IMR-90 (cell line): ENCODE measurements at regions not wholly inside any gene's neighbourhood (a gene's known extent, or its start where the extent isn't known, plus 50 kb on each side); places are given as distances from the start of the nearest gene placed in this dataset.

Experiments used
- ATAC-seq: fragments of 200-7000 bp; cut with Tn5 transposase; 2 replicates; pipeline ENCODE4 v1.9.1; 2020; ENCODE audit warnings: low read depth, mild to moderate bottlenecking, moderate library complexity
- BruUV-seq: library from RNA; stranded (reverse); fragments of 400-500 nt; replicated peaks from 2 replicates; lab custom pipeline; 2021; lab: Mats Ljungman, UMichigan
- CTCF ChIA-PET: fragments of 300-600 bp; formaldehyde crosslinking; extraction: SDS; loops from one replicate; lab custom pipeline; 2021; ENCODE audit warnings: antibody characterized with exemption; lab: Yijun Ruan, JAX
- POLR2A ChIA-PET: fragments of 300-600 bp; sonication (Branson Sonifier 250); formaldehyde crosslinking; loops from one replicate; lab custom pipeline; 2022; ENCODE audit warnings: antibody characterized with exemption; ENCODE audit not compliant: unreplicated experiment; lab: Charles Lee
- DNase-seq: peaks from one replicate; pipeline ENCODE4 v3.0.0; 2013
- H2AFZ ChIP-seq: replicated peaks from 2 replicates; pipeline ENCODE3; 2013; ENCODE audit warnings: low read length, mild to moderate bottlenecking; ENCODE audit not compliant: poor library complexity
- H2AK5ac ChIP-seq: 2 replicates; pipeline ENCODE4 v1.6.1; 2013; ENCODE audit warnings: low read depth, low read length, inconsistent platforms
- H2AK9ac ChIP-seq: replicated peaks from 2 replicates; pipeline ENCODE3; 2013; ENCODE audit warnings: mild to moderate bottlenecking, low read depth, low read length, moderate library complexity; ENCODE audit not compliant: poor library complexity
- H2BK120ac ChIP-seq: 2 replicates; pipeline ENCODE4 v1.6.1; 2013; ENCODE audit warnings: low read depth, low read length, inconsistent platforms
- H2BK15ac ChIP-seq: 3 replicates; pipeline ENCODE4 v1.6.1; 2013; ENCODE audit warnings: low read depth, low read length, inconsistent platforms
- H2BK20ac ChIP-seq: 2 replicates; pipeline ENCODE4 v1.6.1; 2013; ENCODE audit warnings: low read depth, mild to moderate bottlenecking, inconsistent platforms, low read length, moderate library complexity
- H2BK5ac ChIP-seq: 2 replicates; pipeline ENCODE4 v1.6.1; 2013; ENCODE audit warnings: mild to moderate bottlenecking, low read depth, low read length, inconsistent platforms; ENCODE audit not compliant: poor library complexity, severe bottlenecking
- H3K14ac ChIP-seq: replicated peaks from 2 replicates; pipeline ENCODE4 v1.6.1; 2013; ENCODE audit warnings: low read depth, low read length, inconsistent platforms
- H3K18ac ChIP-seq: 2 replicates; pipeline ENCODE4 v1.6.1; 2013; ENCODE audit warnings: low read depth, low read length, control low read depth
- H3K23ac ChIP-seq: 2 replicates; pipeline ENCODE4 v1.6.1; 2013; ENCODE audit warnings: low read depth, low read length, inconsistent platforms
- H3K27ac ChIP-seq: 2 replicates; pipeline ENCODE4 v1.5.1; 2013; ENCODE audit warnings: mild to moderate bottlenecking, control low read depth, low read length; ENCODE audit not compliant: insufficient read depth
- H3K27me3 ChIP-seq: 2 replicates; pipeline ENCODE4 v1.6.1; 2013; ENCODE audit warnings: low read length; ENCODE audit not compliant: control insufficient read depth, insufficient read depth
- H3K36me3 ChIP-seq: 2 replicates; pipeline ENCODE4 v1.6.1; 2013; ENCODE audit warnings: low read length, mixed read lengths; ENCODE audit not compliant: control insufficient read depth, insufficient read depth
- H3K4ac ChIP-seq: 2 replicates; pipeline ENCODE4 v1.6.1; 2013; ENCODE audit warnings: low read depth, low read length, inconsistent platforms
- H3K4me1 ChIP-seq: 2 replicates; pipeline ENCODE4 v1.6.1; 2013; ENCODE audit warnings: low read length, mixed read lengths; ENCODE audit not compliant: control insufficient read depth, insufficient read depth
- H3K4me2 ChIP-seq: 2 replicates; pipeline ENCODE4 v1.6.1; 2013; ENCODE audit warnings: low read depth, mild to moderate bottlenecking, control low read depth, low read length, moderate library complexity
- H3K4me3 ChIP-seq: 2 replicates; pipeline ENCODE4 v1.5.1; 2013; ENCODE audit warnings: low read depth, mild to moderate bottlenecking, control low read depth, low read length, moderate library complexity; ENCODE audit not compliant: insufficient read depth
- H3K56ac ChIP-seq: 2 replicates; pipeline ENCODE4 v1.6.1; 2013; ENCODE audit warnings: low read length, inconsistent platforms; ENCODE audit not compliant: insufficient read depth; ENCODE audit errors: extremely low read depth
- H3K79me1 ChIP-seq, 2 experiments: 2 replicates each; pipeline ENCODE4 v1.6.1; 2013; ENCODE audit warnings: low read length in 2 of 2, inconsistent platforms in 1 of 2, low read depth in 1 of 2
- H3K9ac ChIP-seq: 2 replicates; pipeline ENCODE4 v1.6.1; 2013; ENCODE audit warnings: low read depth, low read length, control low read depth
- H3K9me1 ChIP-seq: 2 replicates; pipeline ENCODE4 v1.6.1; 2013; ENCODE audit warnings: low read length, inconsistent platforms; ENCODE audit not compliant: insufficient read depth
- H3K9me3 ChIP-seq: 2 replicates; pipeline ENCODE4 v1.6.1; 2013; ENCODE audit warnings: low read length; ENCODE audit not compliant: control insufficient read depth, insufficient read depth
- H4K20me1 ChIP-seq: 2 replicates; pipeline ENCODE4 v1.6.1; 2013; ENCODE audit warnings: low read length, inconsistent platforms; ENCODE audit not compliant: insufficient read depth
- H4K5ac ChIP-seq: 2 replicates; pipeline ENCODE4 v1.6.1; 2013; ENCODE audit warnings: mild to moderate bottlenecking, low read depth, low read length, control low read depth
- H4K8ac ChIP-seq, 2 experiments: 2 replicates each; pipeline ENCODE4 v1.6.1; 2013; ENCODE audit warnings: low read depth in 2 of 2, low read length in 2 of 2, control low read depth in 1 of 2, inconsistent platforms in 1 of 2
- H4K91ac ChIP-seq: 2 replicates; pipeline ENCODE4 v1.6.1; 2013; ENCODE audit warnings: low read depth, low read length, inconsistent platforms; ENCODE audit not compliant: insufficient read depth
- BHLHE40 ChIP-seq: fragments of 150-350 bp; IDR thresholded peaks from 2 replicates; pipeline ENCODE4 v1.6.1; 2016; ENCODE audit warnings: mild to moderate bottlenecking, low read depth, low read length
- NFE2L2 ChIP-seq: fragments of 150-350 bp; IDR thresholded peaks from 2 replicates; pipeline ENCODE4 v1.6.1; 2016; ENCODE audit warnings: low read depth, mild to moderate bottlenecking, low read length
- RFX5 ChIP-seq: IDR thresholded peaks from 2 replicates; pipeline ENCODE4 v1.8.0; 2012; ENCODE audit warnings: low read depth, mild to moderate bottlenecking, low read length, moderate library complexity
- SMC3 ChIP-seq: fragments of 150-350 bp; IDR thresholded peaks from 2 replicates; pipeline ENCODE4 v1.6.1; 2016; ENCODE audit warnings: low read depth, mild to moderate bottlenecking, antibody characterized with exemption, low read length, moderate library complexity
- WGBS, 2 experiments: methylation state at CpG; one replicate each; pipeline versions ENCODE4 v1.1.5 to v1.1.7; 2013; ENCODE audit warnings: missing lambda C conversion rate in 2 of 2; ENCODE audit not compliant: insufficient read length in 1 of 2; ENCODE audit errors: extremely low coverage in 2 of 2; 5-methylcytosine and 5-hydroxymethylcytosine counted together
- dilution Hi-C: fragments of 300-500 bp; cut with HindIII; formaldehyde crosslinking; loops from one replicate; pipeline ENCODE4 v1.14.3; 2018; ENCODE audit warnings: low sequenced_read_pairs; ENCODE audit not compliant: unreplicated experiment
- in situ Hi-C: fragments of 300-500 bp; cut with MboI; formaldehyde crosslinking; loops from 3 replicates; pipeline ENCODE4 v1.14.3; 2019; ENCODE audit warnings: low sequenced_read_pairs, inconsistent platforms, mixed read lengths
- intact Hi-C: fragments of 100-400 bp; cut with micrococcal nuclease; formaldehyde crosslinking; loops from 2 replicates; pipeline ENCODE4 v1.10.0; 2022
- TF ChIP-seq, protein P1 (sequence below): fragments of 150-350 bp; IDR thresholded peaks from 2 replicates; pipeline ENCODE4 v1.6.1; 2016; ENCODE audit warnings: low read depth, mild to moderate bottlenecking, low read length, moderate library complexity, borderline replicate concordance
- TF ChIP-seq, protein P2 (sequence below): conservative IDR thresholded peaks from 2 replicates; pipeline ENCODE4 v1.5.1; 2012; ENCODE audit warnings: mild to moderate bottlenecking, low read depth, low read length, improper control_type of control experiment

DNA sequence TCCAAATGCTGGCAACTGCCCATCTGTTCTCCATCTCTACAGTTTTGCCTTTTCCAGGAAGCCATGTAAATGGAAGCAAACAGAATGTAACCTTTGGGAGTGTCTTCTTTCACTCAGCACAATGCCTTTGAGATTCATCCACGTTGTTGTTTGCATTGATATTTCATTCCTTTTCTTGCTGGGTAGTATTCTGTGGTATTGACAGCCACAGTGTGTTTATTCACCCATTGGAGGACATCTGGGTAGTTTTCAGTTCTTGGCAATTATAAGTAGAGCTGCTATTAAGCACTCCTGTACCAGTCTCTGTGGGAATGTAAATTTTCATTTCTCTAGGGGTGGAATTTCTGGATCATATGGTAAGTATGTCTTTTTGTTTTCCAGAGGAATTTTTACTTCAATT lies 194.3 kb upstream of the RPS6KA3 start:
- dilution Hi-C loops, result no loop called here
- Histone ChIP-seq H3K4me2 (no peak overlapping the region), H3K27me3 (no peaks in the 10 kb centered on the region; the same call in 1 of the 2 replicates), H3K14ac (no peak overlapping the region), H3K4me1 (no peaks in the 10 kb centered on the region), H2BK15ac (no peak overlapping the region), H4K91ac (no peak overlapping the region), H3K9ac (no peak overlapping the region), H2AFZ (no peak overlapping the region), H4K20me1 (no peaks in the 10 kb centered on the region), H3K27ac (no peak overlapping the region), H2BK120ac (no peak overlapping the region), H3K4me3 (no peak overlapping the region), H3K36me3 (no peaks in the 10 kb centered on the region), H3K79me1 (no peaks in the 10 kb centered on the region), H3K9me3 (no peaks in the 10 kb centered on the region), H3K56ac (no peak overlapping the region), H4K8ac (no peak overlapping the region), H4K5ac (no peak overlapping the region), H2AK5ac (no peak overlapping the region), H3K23ac (no peak overlapping the region), H3K18ac (no peak overlapping the region), H2BK20ac (no peak overlapping the region), H2BK5ac (no peak overlapping the region), H2AK9ac (no peak overlapping the region), H3K9me1 (no peaks in the 10 kb centered on the region), H3K4ac (no peak overlapping the region)
- no CpG with 5 or more reads among the region's 1 CpG for WGBS, 2 experiments
- ChIA-PET CTCF (no interaction called here), POLR2A (no interaction called here)
- no TSS peak for BruUV-seq
- intact Hi-C loops, result no loop called here
- DNase-seq, result no peak
- no peak; the same call in 1 of the 2 replicates for ATAC-seq
- TF ChIP-seq SMC3, result no peak
- TF ChIP-seq NFE2L2, result no peak
- TF ChIP-seq, protein P1, sequence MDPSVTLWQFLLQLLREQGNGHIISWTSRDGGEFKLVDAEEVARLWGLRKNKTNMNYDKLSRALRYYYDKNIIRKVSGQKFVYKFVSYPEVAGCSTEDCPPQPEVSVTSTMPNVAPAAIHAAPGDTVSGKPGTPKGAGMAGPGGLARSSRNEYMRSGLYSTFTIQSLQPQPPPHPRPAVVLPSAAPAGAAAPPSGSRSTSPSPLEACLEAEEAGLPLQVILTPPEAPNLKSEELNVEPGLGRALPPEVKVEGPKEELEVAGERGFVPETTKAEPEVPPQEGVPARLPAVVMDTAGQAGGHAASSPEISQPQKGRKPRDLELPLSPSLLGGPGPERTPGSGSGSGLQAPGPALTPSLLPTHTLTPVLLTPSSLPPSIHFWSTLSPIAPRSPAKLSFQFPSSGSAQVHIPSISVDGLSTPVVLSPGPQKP, result no peak
- no peak for TF ChIP-seq BHLHE40
- TF ChIP-seq, protein P2, sequence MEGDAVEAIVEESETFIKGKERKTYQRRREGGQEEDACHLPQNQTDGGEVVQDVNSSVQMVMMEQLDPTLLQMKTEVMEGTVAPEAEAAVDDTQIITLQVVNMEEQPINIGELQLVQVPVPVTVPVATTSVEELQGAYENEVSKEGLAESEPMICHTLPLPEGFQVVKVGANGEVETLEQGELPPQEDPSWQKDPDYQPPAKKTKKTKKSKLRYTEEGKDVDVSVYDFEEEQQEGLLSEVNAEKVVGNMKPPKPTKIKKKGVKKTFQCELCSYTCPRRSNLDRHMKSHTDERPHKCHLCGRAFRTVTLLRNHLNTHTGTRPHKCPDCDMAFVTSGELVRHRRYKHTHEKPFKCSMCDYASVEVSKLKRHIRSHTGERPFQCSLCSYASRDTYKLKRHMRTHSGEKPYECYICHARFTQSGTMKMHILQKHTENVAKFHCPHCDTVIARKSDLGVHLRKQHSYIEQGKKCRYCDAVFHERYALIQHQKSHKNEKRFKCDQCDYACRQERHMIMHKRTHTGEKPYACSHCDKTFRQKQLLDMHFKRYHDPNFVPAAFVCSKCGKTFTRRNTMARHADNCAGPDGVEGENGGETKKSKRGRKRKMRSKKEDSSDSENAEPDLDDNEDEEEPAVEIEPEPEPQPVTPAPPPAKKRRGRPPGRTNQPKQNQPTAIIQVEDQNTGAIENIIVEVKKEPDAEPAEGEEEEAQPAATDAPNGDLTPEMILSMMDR, result no peak
- TF ChIP-seq RFX5, result no peak
- in situ Hi-C loops, result no loop called here
